ENCODE measurements at regions not wholly inside any gene's neighbourhood (a gene's known extent, or its start where the extent isn't known, plus 50 kb on each side); places are given as distances from the start of the nearest gene placed in this dataset.

DNA sequence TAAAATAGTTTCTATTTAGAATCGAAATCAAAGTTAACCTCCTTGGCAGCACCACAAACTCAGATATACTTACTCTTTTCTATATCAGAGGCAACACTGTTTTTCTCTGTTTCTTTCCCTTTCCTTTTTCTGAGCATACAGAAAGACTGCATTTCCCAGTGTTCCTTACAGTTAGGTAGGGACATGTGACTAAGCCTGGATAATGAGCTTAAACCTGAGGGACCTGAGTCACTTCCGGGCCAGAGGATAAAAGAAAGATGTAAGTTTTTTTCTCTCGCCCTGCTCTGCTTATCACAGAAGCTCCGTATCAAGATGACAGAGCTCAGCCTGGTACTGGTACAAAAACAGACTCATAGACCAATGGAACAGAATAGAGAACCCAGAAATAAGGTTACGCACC is 531.9 kb downstream of the KLF12 start:
- POLR2A ChIA-PET: no interaction called here
- no peak for DNase-seq (ENCODE audit: low read depth, low spot score)
- CTCF ChIA-PET: no interaction called here
- H3K4me3 ChIP-seq (ENCODE audit: low read depth, low read length): no peak overlapping the region
- TF ChIP-seq, protein P1, sequence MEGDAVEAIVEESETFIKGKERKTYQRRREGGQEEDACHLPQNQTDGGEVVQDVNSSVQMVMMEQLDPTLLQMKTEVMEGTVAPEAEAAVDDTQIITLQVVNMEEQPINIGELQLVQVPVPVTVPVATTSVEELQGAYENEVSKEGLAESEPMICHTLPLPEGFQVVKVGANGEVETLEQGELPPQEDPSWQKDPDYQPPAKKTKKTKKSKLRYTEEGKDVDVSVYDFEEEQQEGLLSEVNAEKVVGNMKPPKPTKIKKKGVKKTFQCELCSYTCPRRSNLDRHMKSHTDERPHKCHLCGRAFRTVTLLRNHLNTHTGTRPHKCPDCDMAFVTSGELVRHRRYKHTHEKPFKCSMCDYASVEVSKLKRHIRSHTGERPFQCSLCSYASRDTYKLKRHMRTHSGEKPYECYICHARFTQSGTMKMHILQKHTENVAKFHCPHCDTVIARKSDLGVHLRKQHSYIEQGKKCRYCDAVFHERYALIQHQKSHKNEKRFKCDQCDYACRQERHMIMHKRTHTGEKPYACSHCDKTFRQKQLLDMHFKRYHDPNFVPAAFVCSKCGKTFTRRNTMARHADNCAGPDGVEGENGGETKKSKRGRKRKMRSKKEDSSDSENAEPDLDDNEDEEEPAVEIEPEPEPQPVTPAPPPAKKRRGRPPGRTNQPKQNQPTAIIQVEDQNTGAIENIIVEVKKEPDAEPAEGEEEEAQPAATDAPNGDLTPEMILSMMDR (IDR thresholded peaks at IDR 0.05; ENCODE audit: insufficient read depth, low read length, missing control alignments): no peak

DNA sequence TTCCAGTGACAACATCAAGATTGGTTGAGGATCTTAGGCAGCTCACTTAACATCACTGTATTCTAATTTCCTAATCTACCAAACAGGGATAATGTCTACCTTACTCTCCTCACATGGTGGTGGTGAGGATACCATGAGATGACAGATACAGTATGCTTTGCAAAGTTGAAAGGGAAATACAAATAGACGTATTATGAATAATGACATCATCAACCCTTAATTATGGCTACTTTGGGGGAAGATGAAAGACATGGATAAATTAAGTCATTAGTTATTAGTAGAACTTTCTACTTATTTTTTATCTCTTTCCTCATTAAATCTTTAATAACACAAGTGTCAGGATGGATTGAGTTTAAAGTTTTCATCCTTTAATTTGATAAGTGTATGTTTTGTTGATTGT is 532.5 kb downstream of the KLF12 start:
- TF ChIP-seq, protein P1 (IDR thresholded peaks at IDR 0.05; ENCODE audit: insufficient read depth, low read length, missing control alignments): no peak
- no peak overlapping the region for H3K4me3 ChIP-seq (ENCODE audit: low read depth, low read length)
- POLR2A ChIA-PET: no interaction called here
- CTCF ChIA-PET: no interaction called here
- DNase-seq (ENCODE audit: low read depth, low spot score): no peak

DNA sequence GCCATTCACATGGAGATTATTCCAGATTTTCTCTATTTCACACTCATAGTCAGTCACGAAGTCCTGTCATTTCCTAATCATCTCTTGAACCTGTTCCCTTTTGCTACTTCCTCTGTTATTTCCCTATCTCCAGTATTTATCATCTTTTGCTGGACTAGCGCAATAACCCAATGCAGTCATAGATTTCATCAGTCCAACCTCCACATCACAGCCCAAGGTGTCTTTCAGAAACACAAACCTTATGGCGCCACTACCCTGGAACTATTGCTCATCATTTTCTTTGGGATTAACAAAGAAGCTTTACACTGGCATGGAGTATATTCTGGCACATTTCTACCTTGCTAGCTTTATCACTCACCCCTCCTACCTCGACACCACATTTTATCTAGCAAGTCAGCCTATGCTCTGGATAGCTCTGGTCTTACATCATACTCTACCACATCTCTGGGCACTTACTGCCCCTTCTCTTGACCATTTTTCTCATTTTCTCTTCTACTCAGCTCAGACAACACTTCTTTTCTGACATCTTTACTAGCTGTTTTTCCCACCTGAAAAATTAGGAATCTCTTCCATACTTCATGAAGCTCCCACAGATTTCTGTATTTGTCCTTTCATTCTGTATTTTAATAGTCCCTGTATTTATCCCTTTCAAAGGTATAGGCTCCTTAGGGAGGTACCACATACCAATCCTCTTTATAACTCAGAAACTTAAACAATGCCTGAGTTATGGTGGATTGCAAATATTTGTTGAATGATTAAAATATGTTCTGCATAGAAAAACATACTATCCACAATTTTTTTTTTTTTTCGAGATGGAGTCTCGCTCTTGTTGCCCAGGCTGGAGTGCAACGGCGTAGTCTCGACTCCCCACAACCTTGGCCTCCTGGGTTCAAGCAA is 534.7 kb downstream of the KLF12 start:
- no peak overlapping the region for H3K4me3 ChIP-seq (ENCODE audit: low read depth, low read length)
- ChIA-PET CTCF (no interaction called here), POLR2A (no interaction called here)
- TF ChIP-seq, protein P1 (IDR thresholded peaks at IDR 0.05; ENCODE audit: insufficient read depth, low read length, missing control alignments): no peak
- DNase-seq (ENCODE audit: low read depth, low spot score): no peak

DNA sequence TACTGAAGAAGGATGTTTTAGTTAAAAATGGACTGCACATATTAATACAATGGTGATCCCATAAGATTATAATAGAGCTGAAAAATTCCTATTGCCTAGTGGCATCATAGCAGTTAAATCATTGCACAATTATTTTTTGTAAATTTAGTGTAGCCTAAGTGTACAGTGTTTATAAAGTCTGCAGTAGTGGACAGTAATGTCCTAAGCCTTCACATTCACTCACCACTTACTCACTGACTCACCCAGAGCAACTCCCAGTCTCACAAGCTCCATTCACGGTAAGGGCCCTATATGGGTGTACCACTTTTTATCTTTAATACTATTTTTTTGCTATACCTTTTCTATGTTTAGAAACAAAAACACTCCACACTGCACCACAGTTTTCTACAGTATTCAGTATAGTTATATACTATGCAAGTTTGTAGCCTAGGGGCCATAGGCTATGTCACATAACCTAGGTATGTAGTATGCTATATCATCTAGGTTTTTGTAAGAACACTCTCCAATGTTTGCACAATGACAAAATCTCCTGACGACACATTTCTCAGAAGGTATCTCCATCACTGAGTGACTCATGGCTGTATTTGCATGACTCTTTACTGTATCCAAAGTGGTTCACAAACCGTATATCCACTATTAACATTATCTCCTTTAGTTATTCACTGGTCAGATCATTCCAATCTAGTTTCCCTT is 536.0 kb downstream of the KLF12 start:
- ChIA-PET CTCF (no interaction called here), POLR2A (interaction anchor here (0.7 kb wide), 1 partner anchor 1227 kb away, joined by 3 read pairs; no protein-coding TSS in a partner anchor)
- DNase-seq (ENCODE audit: low read depth, low spot score): peak; percentile 24
- TF ChIP-seq, protein P1 (IDR thresholded peaks at IDR 0.05; ENCODE audit: insufficient read depth, low read length, missing control alignments): no peak
- H3K4me3 ChIP-seq (ENCODE audit: low read depth, low read length): no peak overlapping the region

DNA sequence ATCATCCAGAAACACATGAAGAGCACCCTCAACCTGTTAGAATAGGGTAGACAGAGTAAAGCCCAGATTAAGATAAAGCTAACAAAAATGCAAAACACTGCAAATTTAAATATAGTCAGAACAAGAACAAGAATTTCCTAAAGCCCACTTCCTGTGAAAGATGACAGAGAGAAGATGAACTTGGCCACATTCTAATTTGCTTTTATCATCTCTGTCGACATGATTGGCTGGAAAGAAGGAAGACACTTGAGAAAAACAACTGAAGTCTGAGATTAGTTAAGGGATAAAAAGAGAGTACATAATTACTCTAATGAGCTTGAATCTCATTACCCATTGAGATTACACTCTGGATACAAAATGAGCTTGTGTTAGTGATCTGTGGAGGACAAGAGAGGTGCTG is 537.6 kb downstream of the KLF5 start:
- TF ChIP-seq, protein P1 (IDR thresholded peaks at IDR 0.05; ENCODE audit: insufficient read depth, low read length, missing control alignments): no peak
- POLR2A ChIA-PET: no interaction called here
- CTCF ChIA-PET: no interaction called here

DNA sequence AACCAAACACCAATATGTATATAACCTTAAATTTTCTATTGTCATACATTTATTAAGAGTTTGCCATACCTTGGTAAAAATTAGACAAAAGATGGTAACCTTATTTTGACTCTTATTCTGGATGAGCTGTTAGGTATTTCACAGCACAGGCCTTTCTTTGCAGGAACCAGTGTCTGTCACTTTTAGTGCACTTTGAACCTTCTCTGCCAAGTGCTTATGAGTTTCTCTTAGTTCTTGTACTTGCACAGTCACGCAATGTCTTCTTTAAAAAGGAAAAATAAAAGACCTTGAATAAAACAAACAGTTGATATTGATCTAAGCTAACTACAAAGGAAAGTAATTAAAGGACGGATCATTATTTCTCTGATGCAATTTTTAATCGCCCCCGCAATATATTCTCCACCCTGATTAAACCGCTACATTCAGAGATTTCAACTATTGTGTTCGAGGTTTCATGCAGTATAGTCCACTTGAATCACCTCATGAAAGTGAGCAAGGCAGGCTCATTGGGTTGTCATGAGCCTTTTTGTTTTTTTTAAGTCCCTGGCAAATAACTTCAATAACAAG is 534.5 kb downstream of the KLF5 start:
- CTCF ChIA-PET: no interaction called here
- no peak for DNase-seq (ENCODE audit: low read depth, low spot score)
- POLR2A ChIA-PET: no interaction called here
- no peak overlapping the region for H3K4me3 ChIP-seq (ENCODE audit: low read depth, low read length)
- TF ChIP-seq, protein P1 (IDR thresholded peaks at IDR 0.05; ENCODE audit: insufficient read depth, low read length, missing control alignments): no peak

More for the DNA sequence above, 537.6 kb downstream of the KLF5 start:
- no peak for DNase-seq (ENCODE audit: low read depth, low spot score)
- H3K4me3 ChIP-seq (ENCODE audit: low read depth, low read length): no peak overlapping the region
